IMR-90 (cell line): ENCODE measurements at regions not wholly inside any gene's neighbourhood (a gene's known extent, or its start where the extent isn't known, plus 50 kb on each side); places are given as distances from the start of the nearest gene placed in this dataset.

Experiments used
- CHD1 ChIP-seq: IDR thresholded peaks from 2 replicates; pipeline ENCODE4 v1.6.1; 2012; ENCODE audit warnings: low read depth, low read length, improper control_type of control experiment
- MXI1 ChIP-seq: IDR thresholded peaks from 2 replicates; pipeline ENCODE4 v1.6.1; 2012; ENCODE audit warnings: low read depth, mild to moderate bottlenecking, low read length, moderate library complexity, borderline replicate concordance
- POLR2A ChIP-seq: IDR thresholded peaks from 2 replicates; pipeline ENCODE4 v1.6.1; 2012; ENCODE audit warnings: mild to moderate bottlenecking, low read depth, low read length
- RCOR1 ChIP-seq: IDR thresholded peaks from 2 replicates; pipeline ENCODE4 v1.6.1; 2012; ENCODE audit warnings: mild to moderate bottlenecking, low read length, improper control_type of control experiment; ENCODE audit not compliant: insufficient replicate concordance
- TF ChIP-seq, protein P1 (sequence below): conservative IDR thresholded peaks from 2 replicates; pipeline ENCODE4 v1.5.1; 2012; ENCODE audit warnings: mild to moderate bottlenecking, low read depth, low read length, improper control_type of control experiment
- TF ChIP-seq, protein P2 (sequence below): fragments of 150-350 bp; IDR thresholded peaks from 2 replicates; pipeline ENCODE4 v1.6.1; 2016; ENCODE audit warnings: low read depth, mild to moderate bottlenecking, low read length, moderate library complexity, borderline replicate concordance

DNA sequence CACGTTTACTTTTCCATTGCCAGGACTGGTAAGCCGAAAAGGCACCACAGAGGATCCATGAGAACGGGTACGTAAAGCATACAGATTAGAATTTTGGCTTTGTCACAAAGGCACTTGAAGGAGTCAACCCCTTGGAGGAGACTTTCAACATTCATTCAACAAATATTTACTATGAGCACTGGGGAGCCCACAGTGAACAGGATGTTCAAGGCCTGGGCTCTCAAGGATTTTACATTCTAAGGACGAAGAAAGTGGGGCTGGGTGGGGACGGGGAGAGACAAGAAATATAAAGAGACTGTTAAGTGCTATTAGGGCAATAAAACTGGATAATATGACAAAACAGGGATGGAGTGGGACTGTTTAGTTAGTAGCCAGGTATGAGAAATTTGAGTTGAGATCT, 66.0 kb downstream of the KLF4 start:
- TF ChIP-seq, protein P1, sequence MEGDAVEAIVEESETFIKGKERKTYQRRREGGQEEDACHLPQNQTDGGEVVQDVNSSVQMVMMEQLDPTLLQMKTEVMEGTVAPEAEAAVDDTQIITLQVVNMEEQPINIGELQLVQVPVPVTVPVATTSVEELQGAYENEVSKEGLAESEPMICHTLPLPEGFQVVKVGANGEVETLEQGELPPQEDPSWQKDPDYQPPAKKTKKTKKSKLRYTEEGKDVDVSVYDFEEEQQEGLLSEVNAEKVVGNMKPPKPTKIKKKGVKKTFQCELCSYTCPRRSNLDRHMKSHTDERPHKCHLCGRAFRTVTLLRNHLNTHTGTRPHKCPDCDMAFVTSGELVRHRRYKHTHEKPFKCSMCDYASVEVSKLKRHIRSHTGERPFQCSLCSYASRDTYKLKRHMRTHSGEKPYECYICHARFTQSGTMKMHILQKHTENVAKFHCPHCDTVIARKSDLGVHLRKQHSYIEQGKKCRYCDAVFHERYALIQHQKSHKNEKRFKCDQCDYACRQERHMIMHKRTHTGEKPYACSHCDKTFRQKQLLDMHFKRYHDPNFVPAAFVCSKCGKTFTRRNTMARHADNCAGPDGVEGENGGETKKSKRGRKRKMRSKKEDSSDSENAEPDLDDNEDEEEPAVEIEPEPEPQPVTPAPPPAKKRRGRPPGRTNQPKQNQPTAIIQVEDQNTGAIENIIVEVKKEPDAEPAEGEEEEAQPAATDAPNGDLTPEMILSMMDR, result no peak
- TF ChIP-seq POLR2A (no peak), RCOR1 (no peak), MXI1 (no peak), CHD1 (no peak)
- TF ChIP-seq, protein P2, sequence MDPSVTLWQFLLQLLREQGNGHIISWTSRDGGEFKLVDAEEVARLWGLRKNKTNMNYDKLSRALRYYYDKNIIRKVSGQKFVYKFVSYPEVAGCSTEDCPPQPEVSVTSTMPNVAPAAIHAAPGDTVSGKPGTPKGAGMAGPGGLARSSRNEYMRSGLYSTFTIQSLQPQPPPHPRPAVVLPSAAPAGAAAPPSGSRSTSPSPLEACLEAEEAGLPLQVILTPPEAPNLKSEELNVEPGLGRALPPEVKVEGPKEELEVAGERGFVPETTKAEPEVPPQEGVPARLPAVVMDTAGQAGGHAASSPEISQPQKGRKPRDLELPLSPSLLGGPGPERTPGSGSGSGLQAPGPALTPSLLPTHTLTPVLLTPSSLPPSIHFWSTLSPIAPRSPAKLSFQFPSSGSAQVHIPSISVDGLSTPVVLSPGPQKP, result no peak
